H9 (cell line): ENCODE measurements at regions not wholly inside any gene's neighbourhood (a gene's known extent, or its start where the extent isn't known, plus 50 kb on each side); places are given as distances from the start of the nearest gene placed in this dataset.

Source experiments
- DNase-seq: peaks from one replicate; pipeline ENCODE4 v3.0.0-alpha.2; 2017
- H2AFZ ChIP-seq: one replicate; pipeline ENCODE4 v1.6.1; 2013; ENCODE audit warnings: mild to moderate bottlenecking, low read length, control low read depth, moderate library complexity
- H2AK5ac ChIP-seq: 2 replicates; pipeline ENCODE4 v1.6.1; 2013; ENCODE audit warnings: low read length, control low read depth, mixed read lengths; ENCODE audit not compliant: insufficient read length
- H2BK120ac ChIP-seq: one replicate; pipeline ENCODE4 v1.6.1; 2013; ENCODE audit warnings: low read depth, mild to moderate bottlenecking, low read length, control low read depth, inconsistent platforms; ENCODE audit not compliant: poor library complexity, severe bottlenecking
- H2BK12ac ChIP-seq: 2 replicates; pipeline ENCODE4 v1.6.1; 2013; ENCODE audit warnings: low read length, control low read depth, mixed read lengths, low read depth; ENCODE audit not compliant: insufficient read length
- H2BK15ac ChIP-seq: 2 replicates; pipeline ENCODE4 v1.6.1; 2013; ENCODE audit warnings: low read depth, low read length, control low read depth
- H2BK20ac ChIP-seq: one replicate; pipeline ENCODE4 v1.6.1; 2013; ENCODE audit warnings: low read depth, mild to moderate bottlenecking, low read length, control low read depth, inconsistent platforms; ENCODE audit not compliant: poor library complexity, severe bottlenecking
- H2BK5ac ChIP-seq: 2 replicates; pipeline ENCODE4 v1.6.1; 2013; ENCODE audit warnings: low read length, control low read depth, mixed read lengths; ENCODE audit not compliant: insufficient read length
- H3K14ac ChIP-seq: 2 replicates; pipeline ENCODE4 v1.6.1; 2013; ENCODE audit warnings: low read length, control low read depth; ENCODE audit not compliant: insufficient read depth
- H3K18ac ChIP-seq: 2 replicates; pipeline ENCODE4 v1.6.1; 2013; ENCODE audit warnings: low read depth, mild to moderate bottlenecking, mixed read lengths, low read length, control low read depth; ENCODE audit not compliant: insufficient read length
- H3K23ac ChIP-seq: 2 replicates; pipeline ENCODE4 v1.6.1; 2013; ENCODE audit warnings: low read length, control low read depth, mixed read lengths, low read depth; ENCODE audit not compliant: insufficient read length
- H3K23me2 ChIP-seq: 2 replicates; pipeline ENCODE4 v1.6.1; 2013; ENCODE audit warnings: low read depth, mild to moderate bottlenecking, mixed read lengths, low read length, control low read depth; ENCODE audit not compliant: insufficient read length, poor library complexity, severe bottlenecking
- H3K27ac ChIP-seq: 2 replicates; pipeline ENCODE4 v1.5.1; 2013; ENCODE audit warnings: low read length, control low read depth, mixed read lengths, low read depth; ENCODE audit not compliant: insufficient read length
- H3K27me3 ChIP-seq: 2 replicates; pipeline ENCODE4 v1.6.1; 2013; ENCODE audit warnings: low read length, control low read depth, inconsistent platforms; ENCODE audit not compliant: insufficient read depth
- H3K4ac ChIP-seq: 2 replicates; pipeline ENCODE4 v1.6.1; 2013; ENCODE audit warnings: low read depth, mild to moderate bottlenecking, control low read depth, inconsistent platforms, low read length, moderate library complexity
- H3K4me1 ChIP-seq: 2 replicates; pipeline ENCODE4 v1.6.1; 2013; ENCODE audit warnings: low read length, control low read depth, inconsistent platforms; ENCODE audit not compliant: insufficient read depth
- H3K4me2 ChIP-seq: 2 replicates; pipeline ENCODE4 v1.6.1; 2013; ENCODE audit warnings: low read length, control low read depth, mixed read lengths; ENCODE audit not compliant: insufficient read length, insufficient read depth
- H3K56ac ChIP-seq: 2 replicates; pipeline ENCODE4 v1.6.1; 2013; ENCODE audit warnings: low read depth, mild to moderate bottlenecking, mixed read lengths, low read length, control low read depth; ENCODE audit not compliant: insufficient read length
- H3K79me1 ChIP-seq: 2 replicates; pipeline ENCODE4 v1.6.1; 2013; ENCODE audit warnings: low read depth, mild to moderate bottlenecking, moderate library complexity, low read length, control low read depth, inconsistent platforms; ENCODE audit not compliant: insufficient read depth, poor library complexity, severe bottlenecking
- H3K79me2 ChIP-seq: 2 replicates; pipeline ENCODE4 v1.6.1; 2013; ENCODE audit warnings: low read length, control low read depth, inconsistent platforms; ENCODE audit not compliant: insufficient read depth
- H3K9ac ChIP-seq: 2 replicates; pipeline ENCODE4 v1.6.1; 2013; ENCODE audit warnings: low read length, control low read depth, mixed read lengths; ENCODE audit not compliant: insufficient read length; ENCODE audit errors: extremely low read depth
- H3K9me3 ChIP-seq: one replicate; pipeline ENCODE4 v1.6.1; 2013; ENCODE audit warnings: low read depth, low read length, inconsistent platforms; ENCODE audit not compliant: control insufficient read depth
- H3T11ph ChIP-seq: one replicate; pipeline ENCODE4 v1.6.1; 2013; ENCODE audit warnings: mild to moderate bottlenecking, low read length, control low read depth, inconsistent platforms
- H4K20me1 ChIP-seq: one replicate; pipeline ENCODE4 v1.6.1; 2013; ENCODE audit not compliant: control insufficient read depth, insufficient read length, insufficient read depth
- H4K5ac ChIP-seq: 2 replicates; pipeline ENCODE4 v1.6.1; 2013; ENCODE audit warnings: low read depth, mild to moderate bottlenecking, mixed read lengths, low read length, control low read depth; ENCODE audit not compliant: insufficient read length
- H4K8ac ChIP-seq: replicated peaks from 2 replicates; pipeline ENCODE4 v1.6.1; 2013; ENCODE audit warnings: low read length, control low read depth, mixed read lengths, low read depth; ENCODE audit not compliant: insufficient read length
- H4K91ac ChIP-seq: 2 replicates; pipeline ENCODE4 v1.6.1; 2013; ENCODE audit warnings: low read depth, mild to moderate bottlenecking, moderate library complexity, mixed read lengths, low read length, control low read depth; ENCODE audit not compliant: insufficient read length
- H3K27ac Mint-ChIP-seq, 3 experiments: 2 replicates in 2 of 3; 3 replicates in 1 of 3; pipeline ENCODE4 v1.8.0; 2020 to 2021; ENCODE audit warnings: mixed read lengths in 3 of 3, mild to moderate bottlenecking in 1 of 3, moderate library complexity in 1 of 3
- H3K27me3 Mint-ChIP-seq: 2 replicates; pipeline ENCODE4 v1.8.0; 2021; ENCODE audit warnings: low read depth, mild to moderate bottlenecking, moderate library complexity, mixed read lengths
- H3K36me3 Mint-ChIP-seq, 3 experiments: 2 replicates in 2 of 3; 3 replicates in 1 of 3; pipeline ENCODE4 v1.8.0; 2020 to 2021; ENCODE audit warnings: low read depth in 3 of 3, mixed read lengths in 3 of 3; ENCODE audit not compliant: insufficient read depth in 1 of 3
- H3K4me1 Mint-ChIP-seq, 2 experiments: 2 replicates each; pipeline ENCODE4 v1.8.0; 2020; ENCODE audit warnings: mixed read lengths in 2 of 2
- H3K4me3 Mint-ChIP-seq, 2 experiments: 2 replicates in 1 of 2; 3 replicates in 1 of 2; pipeline ENCODE4 v1.8.0; 2020 to 2021; ENCODE audit warnings: mild to moderate bottlenecking in 2 of 2, mixed read lengths in 2 of 2, moderate library complexity in 1 of 2
- H3K9me3 Mint-ChIP-seq, 2 experiments: 2 replicates in 1 of 2; 3 replicates in 1 of 2; pipeline ENCODE4 v1.8.0; 2020; ENCODE audit warnings: mild to moderate bottlenecking in 2 of 2, mixed read lengths in 2 of 2, moderate library complexity in 1 of 2
- CTCF ChIP-seq: fragments of 200-600 bp; sonication (generic); conservative IDR thresholded peaks from 3 replicates; pipeline ENCODE4 v1.8.0; 2021; ENCODE audit warnings: antibody characterized with exemption, mild to moderate bottlenecking
- WGBS: extraction: QIAGEN DNeasy Blood & Tissue Kit; methylation state at CpG from one replicate; pipeline ENCODE4 v1.1.7; 2013; ENCODE audit warnings: missing lambda C conversion rate, low lambda C conversion rate, mixed read lengths; ENCODE audit not compliant: insufficient read length; ENCODE audit errors: extremely low coverage; 5-methylcytosine and 5-hydroxymethylcytosine counted together

GRCh38 chr2:34836361-34836760 lies 1237.3 kb upstream of the FAM98A start:
- no peak for DNase-seq
- no peaks in the 10 kb centered on the region for H3K79me1 ChIP-seq
- no peak overlapping the region for H4K8ac ChIP-seq
- H3K9me3 ChIP-seq, result no peaks in the 10 kb centered on the region
- Mint-ChIP-seq H3K27ac (no peak overlapping the region), H3K9me3 (peaks cover 8 to 17% of the 10 kb centered on the region in 2 experiments), H3K4me3 (no peak overlapping the region), H3K27me3 (no peaks in the 10 kb centered on the region), H3K36me3 (peaks cover 0 to 14% (median 0%) of the 10 kb centered on the region in 3 experiments; a peak in 2 of 7 replicates), H3K4me1 (peaks cover 0 to 3% of the 10 kb centered on the region in 2 experiments; a peak in 3 of 4 replicates)
- no peak overlapping the region for H3K56ac ChIP-seq
- H3K14ac ChIP-seq, result no peak overlapping the region
- no peak overlapping the region for H3K4me2 ChIP-seq
- H4K91ac ChIP-seq, result no peak overlapping the region
- H3K23me2 ChIP-seq, result no peaks in the 10 kb centered on the region
- no peak overlapping the region for H4K5ac ChIP-seq
- no peaks in the 10 kb centered on the region for H3K79me2 ChIP-seq
- no peak overlapping the region for H3K23ac ChIP-seq
- no peak overlapping the region for H2BK5ac ChIP-seq
- no peak overlapping the region for H2BK20ac ChIP-seq
- H2AFZ ChIP-seq, result no peak overlapping the region
- no peak overlapping the region for H3K18ac ChIP-seq
- no peak overlapping the region for H2BK12ac ChIP-seq
- no peak overlapping the region for H2BK15ac ChIP-seq
- no peaks in the 10 kb centered on the region for H3K27me3 ChIP-seq
- H3K4ac ChIP-seq, result no peak overlapping the region
- no peak overlapping the region for H2AK5ac ChIP-seq
- H4K20me1 ChIP-seq, result no peaks in the 10 kb centered on the region
- no peak overlapping the region for H3K9ac ChIP-seq
- no peak overlapping the region for H2BK120ac ChIP-seq
- no CpG with 5 or more reads among the region's 1 CpG for WGBS
- H3T11ph ChIP-seq, result no peak overlapping the region
- no peaks in the 10 kb centered on the region for H3K4me1 ChIP-seq
- TF ChIP-seq CTCF, result no peak
- no peak overlapping the region for H3K27ac ChIP-seq
